ENCODE measurements at regions not wholly inside any gene's neighbourhood (a gene's known extent, or its start where the extent isn't known, plus 50 kb on each side); places are given as distances from the start of the nearest gene placed in this dataset.
"Not testable (repeated sequence)": the region's sequence is repeated elsewhere in the genome, so short reads cannot be mapped to it uniquely, and the experiment has no call there.

DNA sequence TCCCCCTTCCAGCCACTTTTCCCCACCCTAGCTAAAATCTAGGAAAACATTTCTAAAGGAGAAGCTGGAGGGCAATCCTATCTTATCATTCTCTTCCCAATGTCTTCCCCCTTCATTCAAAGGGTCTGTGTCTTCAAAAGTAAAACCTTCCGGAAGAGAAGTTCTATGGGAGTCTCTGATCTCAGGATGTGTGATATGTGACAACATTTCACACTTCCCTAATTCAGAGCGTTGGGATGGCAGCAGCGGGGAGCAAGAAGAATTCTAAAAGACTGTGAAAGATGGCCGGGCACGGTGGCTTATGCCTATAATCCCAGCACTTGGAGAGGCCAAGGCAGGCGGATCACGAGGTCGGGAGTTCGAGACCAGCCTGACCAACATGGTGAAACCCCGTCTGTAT, 65.4 kb upstream of the AKIRIN2 start:
- Mint-ChIP-seq H3K36me3 (no peaks in the 10 kb centered on the region), H3K4me1 (no peaks in the 10 kb centered on the region), H3K27me3 (no peaks in the 10 kb centered on the region), H3K4me3 (no peak overlapping the region), H3K9me3 (no peaks in the 10 kb centered on the region), H3K27ac (no peak overlapping the region)
- DNase-seq: no peak

DNA sequence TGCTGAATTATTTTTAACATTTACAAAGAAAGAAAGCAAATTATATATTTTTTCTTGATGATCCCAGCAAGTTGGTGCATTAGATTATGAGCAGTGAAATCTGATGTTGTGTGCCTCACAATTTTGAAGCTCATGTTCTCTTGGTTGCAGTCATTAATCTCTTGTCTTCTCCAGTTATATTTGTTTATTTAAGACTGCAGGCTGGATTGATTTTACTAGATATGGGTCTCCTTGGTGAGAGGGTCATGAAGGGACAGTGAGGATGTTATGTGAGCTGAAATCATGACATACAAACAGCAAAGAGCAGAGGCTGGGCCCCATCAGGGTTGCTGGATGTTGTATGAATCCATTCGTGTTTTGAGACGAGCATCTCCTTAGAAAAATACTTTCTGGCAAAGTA, 64.2 kb upstream of the AKIRIN2 start:
- Mint-ChIP-seq H3K27me3 (no peaks in the 10 kb centered on the region), H3K4me3 (no peak overlapping the region), H3K27ac (no peak overlapping the region), H3K36me3 (no peaks in the 10 kb centered on the region), H3K9me3 (no peaks in the 10 kb centered on the region), H3K4me1 (no peaks in the 10 kb centered on the region)
- no peak for DNase-seq

DNA sequence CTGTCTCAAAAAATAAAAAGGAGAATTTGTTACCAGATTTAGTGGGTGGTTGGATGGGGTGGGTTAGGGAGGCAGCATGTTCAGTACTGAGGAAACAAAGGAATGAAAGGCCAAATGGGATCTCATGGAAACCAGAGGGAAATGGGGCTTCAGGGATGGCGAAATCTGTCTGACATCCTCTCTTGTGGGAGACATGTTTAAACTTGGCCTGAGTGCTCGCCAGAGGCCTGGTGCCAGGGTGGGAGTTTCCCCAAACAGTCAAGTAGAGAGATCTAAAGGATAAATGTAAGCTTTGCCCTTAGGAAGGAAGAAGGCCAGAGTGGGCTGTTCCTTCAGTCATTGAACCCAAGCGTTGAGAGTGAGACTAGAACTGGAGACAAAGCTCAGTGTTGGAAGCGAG, 61.9 kb upstream of the AKIRIN2 start:
- DNase-seq: no peak
- no peak overlapping the region for H3K27ac Mint-ChIP-seq
- H3K27me3 Mint-ChIP-seq: no peaks in the 10 kb centered on the region
- no peaks in the 10 kb centered on the region for H3K4me1 Mint-ChIP-seq
- no peaks in the 10 kb centered on the region for H3K9me3 Mint-ChIP-seq
- no peak overlapping the region for H3K4me3 Mint-ChIP-seq
- no peaks in the 10 kb centered on the region for H3K36me3 Mint-ChIP-seq

DNA sequence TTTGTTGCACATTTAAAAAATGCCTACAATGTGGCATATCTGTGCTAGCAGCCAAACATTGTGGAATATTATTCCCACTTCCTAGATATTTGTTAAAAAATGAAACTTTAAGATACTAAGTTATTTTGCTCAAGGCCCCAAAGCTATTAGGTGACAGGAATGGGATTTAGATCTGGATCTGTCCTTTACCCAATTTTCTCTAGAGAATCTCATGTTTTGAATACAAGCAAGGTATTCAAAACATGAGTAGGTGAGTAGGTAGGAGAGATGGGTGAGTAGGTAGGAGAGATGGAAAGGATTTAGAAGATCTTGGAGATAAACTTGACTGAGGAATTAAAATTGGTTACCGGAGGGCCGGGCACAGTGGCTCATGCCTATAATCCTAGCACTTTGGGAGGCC, 61.2 kb upstream of the AKIRIN2 start:
- Mint-ChIP-seq H3K9me3 (no peaks in the 10 kb centered on the region), H3K27ac (no peak overlapping the region), H3K4me1 (no peaks in the 10 kb centered on the region), H3K36me3 (no peaks in the 10 kb centered on the region), H3K27me3 (no peaks in the 10 kb centered on the region), H3K4me3 (no peak overlapping the region)
- DNase-seq: no peak

DNA sequence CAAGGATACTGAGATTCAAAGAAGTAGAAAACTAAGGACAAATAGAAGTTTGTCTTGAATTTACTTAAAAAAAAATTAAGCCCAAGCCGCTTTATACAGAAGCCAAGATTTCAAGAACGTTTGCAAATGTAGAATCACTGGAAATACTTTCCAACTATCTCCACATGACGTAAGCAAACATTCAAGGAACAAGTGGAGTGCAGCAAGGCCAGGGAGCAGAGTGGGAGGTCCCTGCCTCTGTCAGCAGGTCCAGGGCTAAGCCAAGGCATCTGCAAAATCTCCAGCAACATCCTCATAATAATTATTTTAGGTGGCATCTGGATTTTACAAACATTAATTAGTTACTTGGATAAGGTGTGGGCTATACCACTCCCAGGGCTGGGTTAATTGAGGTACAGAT, 60.1 kb upstream of the AKIRIN2 start:
- Mint-ChIP-seq H3K4me3 (no peak overlapping the region), H3K27me3 (no peaks in the 10 kb centered on the region), H3K9me3 (no peaks in the 10 kb centered on the region), H3K36me3 (no peaks in the 10 kb centered on the region), H3K4me1 (peaks cover 2% of the 10 kb centered on the region), H3K27ac (no peak overlapping the region)
- no peak for DNase-seq

DNA sequence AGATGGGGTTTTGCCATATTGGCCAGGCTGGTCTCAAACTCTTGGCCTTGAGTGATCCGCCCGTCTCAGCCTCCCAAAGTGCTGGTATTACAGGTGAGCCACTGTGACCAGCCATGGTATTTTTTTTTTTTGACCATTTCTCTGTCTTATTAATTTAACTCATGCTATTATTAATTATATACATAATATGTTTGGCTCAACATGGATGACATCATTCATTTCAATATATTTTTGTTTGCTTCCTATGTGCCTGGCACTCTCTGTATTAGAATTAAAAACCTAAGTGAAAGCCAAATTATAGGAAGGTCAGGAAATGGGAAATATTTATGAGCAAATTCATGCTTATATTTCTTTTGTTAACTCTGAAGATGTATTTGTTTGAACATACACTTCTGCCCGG, 55.8 kb upstream of the AKIRIN2 start:
- DNase-seq: no peak
- peaks cover 1% of the 10 kb centered on the region for H3K36me3 Mint-ChIP-seq
- H3K9me3 Mint-ChIP-seq: no peaks in the 10 kb centered on the region
- no peak overlapping the region for H3K4me3 Mint-ChIP-seq
- no peak overlapping the region for H3K27ac Mint-ChIP-seq
- peaks cover 9% of the 10 kb centered on the region for H3K4me1 Mint-ChIP-seq
- H3K27me3 Mint-ChIP-seq: peaks cover 8% of the 10 kb centered on the region

DNA sequence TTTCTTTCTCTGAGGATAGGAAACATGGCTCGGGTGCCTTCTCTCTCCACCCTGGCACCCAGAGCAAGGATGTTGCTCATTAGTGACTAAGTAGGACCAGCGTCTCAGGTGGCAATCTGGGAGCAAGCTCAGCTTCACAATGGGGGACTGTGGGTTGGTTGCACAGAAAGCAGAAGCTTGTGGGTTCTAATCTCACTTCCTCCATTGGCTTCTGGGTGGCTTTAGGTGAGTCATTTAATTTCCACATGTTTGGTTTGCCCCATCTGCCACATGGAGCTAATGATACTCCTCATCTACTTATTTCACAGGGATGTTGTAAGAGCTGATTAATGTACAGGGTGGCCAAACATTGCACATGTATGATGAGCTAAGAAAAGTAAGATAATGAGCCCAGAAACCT, 54.8 kb upstream of the AKIRIN2 start:
- Mint-ChIP-seq H3K4me1 (peaks cover 9% of the 10 kb centered on the region), H3K27me3 (peaks cover 8% of the 10 kb centered on the region), H3K27ac (no peak overlapping the region), H3K36me3 (peaks cover 1% of the 10 kb centered on the region), H3K4me3 (no peak overlapping the region), H3K9me3 (no peaks in the 10 kb centered on the region)
- DNase-seq: peak; percentile 42

DNA sequence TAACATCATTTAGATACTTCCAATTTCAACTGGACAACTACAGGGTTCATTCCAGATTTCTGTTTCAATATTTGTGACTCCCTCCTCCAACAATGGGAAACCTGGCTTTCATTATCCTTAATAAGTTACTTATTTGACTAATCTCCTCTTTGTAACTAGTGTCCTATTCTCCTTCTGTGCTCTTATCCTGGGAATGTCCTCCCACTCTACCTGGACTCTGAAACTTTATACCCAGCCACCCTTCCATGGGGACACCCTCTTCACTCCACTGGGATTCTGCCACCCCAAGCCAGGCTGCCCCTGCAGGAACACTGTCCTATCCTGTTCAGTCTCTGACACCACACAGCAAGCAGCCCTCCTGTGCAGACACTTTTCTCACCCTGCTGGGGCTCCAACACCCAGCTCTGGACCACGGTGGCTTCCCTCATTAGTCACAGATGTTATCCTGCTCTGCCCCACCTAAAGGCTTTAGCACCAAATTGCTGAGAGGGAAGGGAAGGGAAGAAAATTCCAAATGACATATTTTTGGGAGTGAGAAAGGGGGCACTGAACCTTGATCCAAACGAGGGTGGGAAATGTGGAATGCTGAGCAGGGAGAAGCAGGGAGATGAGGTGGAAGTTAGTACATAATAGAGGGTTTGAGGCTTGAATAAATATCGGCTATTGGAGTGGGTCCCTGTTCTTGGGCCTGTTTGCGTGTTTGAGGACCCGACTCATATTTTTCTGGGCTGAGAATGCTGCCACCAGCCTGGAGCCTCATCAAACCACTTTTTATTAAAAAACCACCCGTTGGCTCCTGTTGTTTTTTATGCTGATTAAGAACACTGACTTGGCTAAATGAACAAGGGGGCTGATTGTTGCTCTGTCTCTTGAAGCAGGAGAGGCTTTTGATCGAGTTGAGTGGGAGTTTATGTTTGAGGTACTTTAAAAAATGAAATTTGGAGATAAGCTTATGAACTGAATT, 54.0 kb upstream of the AKIRIN2 start:
- no peak overlapping the region for H3K27ac Mint-ChIP-seq
- no peak for DNase-seq
- H3K4me3 Mint-ChIP-seq: no peak overlapping the region
- H3K36me3 Mint-ChIP-seq: peaks cover 1% of the 10 kb centered on the region
- no peaks in the 10 kb centered on the region for H3K9me3 Mint-ChIP-seq
- H3K27me3 Mint-ChIP-seq: peaks cover 8% of the 10 kb centered on the region
- H3K4me1 Mint-ChIP-seq: peaks cover 9% of the 10 kb centered on the region

DNA sequence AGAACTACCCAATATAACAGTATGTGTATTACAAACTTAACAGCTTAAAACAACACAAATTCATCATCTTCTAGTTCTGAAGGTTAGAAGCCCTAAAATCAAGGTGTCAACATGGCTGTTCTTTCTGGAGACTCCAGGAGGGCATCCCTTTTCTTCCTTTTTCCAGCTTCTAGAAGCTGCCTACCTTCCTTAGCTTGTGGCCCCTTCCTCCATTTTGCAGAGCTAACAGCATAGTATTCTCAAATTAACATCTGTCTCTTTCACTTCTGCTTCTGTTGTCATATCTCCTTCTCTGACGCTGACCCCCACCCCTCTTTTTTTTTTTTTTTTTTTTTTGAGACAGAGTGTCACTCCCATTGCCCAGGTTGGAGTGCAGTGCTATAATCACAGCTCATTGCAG, 52.8 kb upstream of the AKIRIN2 start:
- Mint-ChIP-seq H3K27me3 (peaks cover 8% of the 10 kb centered on the region), H3K4me3 (no peak overlapping the region), H3K9me3 (no peaks in the 10 kb centered on the region), H3K27ac (no peak overlapping the region), H3K4me1 (peaks cover 9% of the 10 kb centered on the region), H3K36me3 (peaks cover 1% of the 10 kb centered on the region)
- DNase-seq: no peak

DNA sequence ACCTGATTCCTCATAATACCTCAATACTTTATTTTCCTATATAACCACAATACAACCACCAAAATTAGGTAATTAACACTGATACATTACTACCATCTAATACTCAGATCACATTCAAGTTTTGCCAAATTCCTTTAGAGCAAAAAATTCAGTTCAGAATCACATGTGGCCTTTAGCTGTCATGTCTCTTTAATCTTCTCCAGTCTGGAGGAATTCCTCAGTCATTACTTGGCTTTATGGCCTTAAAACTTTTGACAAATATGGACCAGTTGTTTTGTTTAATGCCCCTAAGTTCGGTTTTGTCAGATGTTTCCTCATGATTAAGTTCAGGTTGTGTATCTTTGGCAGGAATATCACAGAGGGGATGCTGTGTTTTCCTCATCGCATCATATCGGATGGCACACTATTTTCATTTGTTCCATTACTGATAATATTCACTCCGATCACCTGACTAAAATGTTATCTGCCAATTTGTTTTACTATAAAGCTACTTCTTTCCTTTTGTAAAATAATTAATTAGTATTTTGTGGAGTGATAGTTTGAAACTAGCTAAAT, 51.2 kb upstream of the AKIRIN2 start:
- Mint-ChIP-seq H3K9me3 (no peaks in the 10 kb centered on the region), H3K27ac (no peak overlapping the region), H3K4me3 (no peak overlapping the region), H3K4me1 (peaks cover 9% of the 10 kb centered on the region), H3K27me3 (peaks cover 8% of the 10 kb centered on the region), H3K36me3 (peaks cover 1% of the 10 kb centered on the region)
- DNase-seq: no peak

DNA sequence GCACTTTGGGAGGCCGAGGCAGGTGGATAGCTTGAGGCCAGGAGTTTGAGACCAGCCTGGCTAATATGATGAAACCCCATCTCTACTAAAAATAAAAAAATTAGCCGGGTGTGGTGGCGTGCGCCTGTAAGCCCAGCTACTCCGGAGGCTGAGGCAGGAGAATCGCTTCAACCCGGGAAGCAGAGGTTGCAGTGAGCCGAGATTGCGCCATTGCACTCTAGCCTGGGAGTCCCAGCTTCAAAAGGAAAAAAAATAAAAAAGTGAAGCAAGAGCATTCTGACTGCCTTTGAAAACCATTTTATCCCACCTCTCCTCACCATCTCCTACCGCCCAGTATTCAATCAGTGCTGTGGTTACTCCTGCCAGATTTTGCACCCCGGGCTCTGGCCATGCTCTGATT, 50.5 kb upstream of the AKIRIN2 start:
- not testable (repeated sequence) for H3K4me1 Mint-ChIP-seq, H3K36me3 Mint-ChIP-seq, H3K4me3 Mint-ChIP-seq, H3K27me3 Mint-ChIP-seq, H3K27ac Mint-ChIP-seq, H3K9me3 Mint-ChIP-seq, DNase-seq
